Endothelial cell of umbilical vein (primary cell): ENCODE measurements at regions not wholly inside any gene's neighbourhood (a gene's known extent, or its start where the extent isn't known, plus 50 kb on each side); places are given as distances from the start of the nearest gene placed in this dataset.

Experiments used
- BruUV-seq: library from RNA; stranded (reverse); fragments of 400-500 nt; replicated peaks from 2 replicates; lab custom pipeline; 2021; lab: Mats Ljungman, UMichigan
- CTCF ChIA-PET: fragments of 300-600, 350-600 bp; sonication (Branson Sonifier 250); formaldehyde crosslinking; loops from one replicate; lab custom pipeline; 2021; ENCODE audit warnings: antibody characterized with exemption, inconsistent platforms; lab: Charles Lee
- POLR2A ChIA-PET: fragments of 300-600, 350-600 bp; sonication (Branson Sonifier 250); formaldehyde crosslinking; loops from one replicate; lab custom pipeline; 2021; ENCODE audit warnings: antibody characterized with exemption, inconsistent platforms; lab: Charles Lee
- DNase-seq: peaks from one replicate; pipeline ENCODE4 v3.0.0-alpha.2; 2011; ENCODE audit warnings: low read depth, low spot score
- FAIRE-seq: peaks from 2 replicates; lab custom pipeline; 2011; peaks lifted over from hg19 to GRCh38; lab: Jason Lieb, UNC
- H2AFZ ChIP-seq: 2 replicates; pipeline ENCODE4 v1.6.0; 2012; ENCODE audit warnings: low read depth, low read length, control low read depth, inconsistent platforms
- H3K27ac ChIP-seq: 2 replicates; pipeline ENCODE4 v1.5.1; 2011; ENCODE audit warnings: low read depth, mild to moderate bottlenecking, control low read depth, low read length, moderate library complexity; ENCODE audit not compliant: insufficient read depth
- H3K27me3 ChIP-seq, 2 experiments: 2 replicates each; pipeline versions ENCODE4 v1.6.0 to v1.6.1; 2011; ENCODE audit warnings: low read length in 2 of 2, mixed read lengths in 1 of 2; ENCODE audit not compliant: control insufficient read depth in 2 of 2, insufficient read depth in 2 of 2
- H3K36me3 ChIP-seq, 2 experiments: 2 replicates in 1 of 2; 3 replicates in 1 of 2; pipeline ENCODE4 v1.5.1; 2011; ENCODE audit warnings: low read length in 2 of 2, mild to moderate bottlenecking in 1 of 2, moderate library complexity in 1 of 2; ENCODE audit not compliant: control insufficient read depth in 2 of 2, insufficient read depth in 2 of 2; ENCODE audit errors: extremely low read depth in 1 of 2
- H3K4me1 ChIP-seq: 3 replicates; pipeline ENCODE4 v1.5.1; 2011; ENCODE audit warnings: mild to moderate bottlenecking, low read length; ENCODE audit not compliant: control insufficient read depth, insufficient read depth; ENCODE audit errors: extremely low read depth
- H3K4me2 ChIP-seq: 2 replicates; pipeline ENCODE4 v1.6.1; 2011; ENCODE audit warnings: low read length, control low read depth, mixed read lengths; ENCODE audit not compliant: insufficient read depth
- H3K4me3 ChIP-seq, 3 experiments: fragments of 200-600 bp in 1 of 3; sonication (generic), shearing (Covaris generic) in 1 of 3; replicated peaks in 1 of 3; 2 replicates each; pipeline ENCODE4 v1.5.1; 2011 to 2016; ENCODE audit warnings: control low read depth in 3 of 3, low read length in 3 of 3, mild to moderate bottlenecking in 2 of 3, inconsistent platforms in 1 of 3, low read depth in 1 of 3, moderate library complexity in 1 of 3; ENCODE audit not compliant: insufficient read depth in 1 of 3
- H3K79me2 ChIP-seq: 2 replicates; pipeline ENCODE4 v1.6.0; 2012; ENCODE audit warnings: low read length, inconsistent platforms; ENCODE audit not compliant: control insufficient read depth, insufficient read depth
- H3K9ac ChIP-seq: replicated peaks from 2 replicates; pipeline ENCODE3; 2011; ENCODE audit warnings: low read length, control low read depth; ENCODE audit not compliant: insufficient read depth; ENCODE audit errors: extremely low read depth
- H3K9me1 ChIP-seq: replicated peaks from 3 replicates; pipeline ENCODE4 v1.6.0; 2011; ENCODE audit warnings: mild to moderate bottlenecking, low read length; ENCODE audit not compliant: control insufficient read depth, insufficient read depth; ENCODE audit errors: extremely low read depth
- H3K9me3 ChIP-seq: replicated peaks from 2 replicates; pipeline ENCODE4 v1.5.1; 2012; ENCODE audit warnings: low read length, inconsistent platforms; ENCODE audit not compliant: control insufficient read depth, insufficient read depth
- H4K20me1 ChIP-seq: replicated peaks from 2 replicates; pipeline ENCODE3; 2011; ENCODE audit warnings: mild to moderate bottlenecking, low read length; ENCODE audit not compliant: control insufficient read depth, insufficient read depth; ENCODE audit errors: extremely low read depth
- CTCF ChIP-seq, 2 donors: IDR thresholded peaks; 1 replicate in 1 of 2; 2 replicates in 1 of 2; pipeline ENCODE4 v1.5.1; 2011; ENCODE audit warnings: low read length in 2 of 2, mild to moderate bottlenecking in 2 of 2, moderate library complexity in 2 of 2, control low read depth in 1 of 2, inconsistent platforms in 1 of 2, low read depth in 1 of 2; ENCODE audit not compliant: insufficient read depth in 1 of 2; ENCODE audit errors: extremely low read depth in 1 of 2
- EZH2 ChIP-seq: IDR thresholded peaks from 2 replicates; pipeline ENCODE4 v1.6.1; 2012; ENCODE audit warnings: borderline replicate concordance, low read depth, mild to moderate bottlenecking, moderate library complexity, low read length, inconsistent platforms; ENCODE audit not compliant: severe bottlenecking
- FOS ChIP-seq: IDR thresholded peaks from 2 replicates; pipeline ENCODE4 v1.6.1; 2011; ENCODE audit warnings: mild to moderate bottlenecking, low read length, moderate library complexity, borderline replicate concordance; ENCODE audit not compliant: insufficient read depth
- GATA2 ChIP-seq: IDR thresholded peaks from 2 replicates; pipeline ENCODE4 v1.7.0; 2011; ENCODE audit warnings: low read depth, mild to moderate bottlenecking, moderate library complexity, mixed read lengths, low read length; ENCODE audit not compliant: insufficient read length, insufficient read depth
- JUN ChIP-seq: IDR thresholded peaks from 2 replicates; pipeline ENCODE4 v1.6.1; 2011; ENCODE audit warnings: borderline replicate concordance, low read depth; ENCODE audit not compliant: insufficient read length, insufficient read depth
- MAX ChIP-seq: IDR thresholded peaks from 2 replicates; pipeline ENCODE4 v1.6.1; 2011; ENCODE audit not compliant: insufficient read depth, insufficient read length
- MYC ChIP-seq: IDR thresholded peaks from one replicate; pipeline ENCODE4 v1.6.1; 2011; ENCODE audit warnings: mild to moderate bottlenecking, low read depth, low read length
- POLR2A ChIP-seq: IDR thresholded peaks from 2 replicates; pipeline ENCODE4 v1.6.1; 2012; ENCODE audit warnings: low read depth, mild to moderate bottlenecking, control low read depth, low read length
- POLR2AphosphoS5 ChIP-seq: IDR thresholded peaks from 2 replicates; pipeline ENCODE4 v1.6.1; 2012; ENCODE audit warnings: low read depth, mild to moderate bottlenecking, control low read depth, low read length, moderate library complexity; ENCODE audit not compliant: insufficient read depth
- dilution Hi-C: fragments of 300-500 bp; cut with MboI; formaldehyde crosslinking; loops from one replicate; pipeline ENCODE4 v1.15.0; 2019; ENCODE audit warnings: low sequenced_read_pairs; ENCODE audit not compliant: extremely low pct_ligation_motif_present
- intact Hi-C: fragments of 100-400 bp; cut with micrococcal nuclease; formaldehyde crosslinking; loops from one replicate; pipeline ENCODE4 v1.10.0; 2022

- no peaks in the 10 kb centered on the region for H3K9me1 ChIP-seq
- no peaks in the 10 kb centered on the region for H3K9me3 ChIP-seq
- intact Hi-C loops (loop anchor here (1.0 to 2.0 kb wide), 4 partner anchors 12 to 59 kb away; no protein-coding TSS in a partner anchor), dilution Hi-C loops (no loop called here)
- peak overlapping the region; percentile 62 for H3K27ac ChIP-seq
- peaks cover 10% of the 10 kb centered on the region for H3K4me1 ChIP-seq
- no peaks in the 10 kb centered on the region for H4K20me1 ChIP-seq
- no peaks in the 10 kb centered on the region for H3K36me3 ChIP-seq
- BruUV-seq = TSS peak; percentile 98
- CTCF ChIA-PET = interaction anchor here (0.7 to 1.7 kb wide), 4 partner anchors 9 to 28 kb away, joined by 3 to 4 read pairs (median 3); no protein-coding TSS in a partner anchor
- POLR2A ChIA-PET = interaction anchor here (0.8 kb wide), 1 partner anchor 12 kb away, joined by 3 read pairs; no protein-coding TSS in a partner anchor
- H3K9ac ChIP-seq = peak overlapping the region; percentile 62
- FAIRE-seq (no peak), DNase-seq (no peak)
- H3K4me2 ChIP-seq = peak overlapping the region; percentile 79
- peak overlapping the region; percentile 10 to 61 (median 59) for H3K4me3 ChIP-seq
- no peaks in the 10 kb centered on the region for H3K79me2 ChIP-seq
- peak overlapping the region; percentile 86 for H2AFZ ChIP-seq
- TF ChIP-seq POLR2A = peak; percentile 3
- no peak for TF ChIP-seq JUN
- no peaks in the 10 kb centered on the region for H3K27me3 ChIP-seq
These were observed 109.9 kb upstream of the SLC25A33 start for GRCh38 chr1:9429342-9429711.

DNA sequence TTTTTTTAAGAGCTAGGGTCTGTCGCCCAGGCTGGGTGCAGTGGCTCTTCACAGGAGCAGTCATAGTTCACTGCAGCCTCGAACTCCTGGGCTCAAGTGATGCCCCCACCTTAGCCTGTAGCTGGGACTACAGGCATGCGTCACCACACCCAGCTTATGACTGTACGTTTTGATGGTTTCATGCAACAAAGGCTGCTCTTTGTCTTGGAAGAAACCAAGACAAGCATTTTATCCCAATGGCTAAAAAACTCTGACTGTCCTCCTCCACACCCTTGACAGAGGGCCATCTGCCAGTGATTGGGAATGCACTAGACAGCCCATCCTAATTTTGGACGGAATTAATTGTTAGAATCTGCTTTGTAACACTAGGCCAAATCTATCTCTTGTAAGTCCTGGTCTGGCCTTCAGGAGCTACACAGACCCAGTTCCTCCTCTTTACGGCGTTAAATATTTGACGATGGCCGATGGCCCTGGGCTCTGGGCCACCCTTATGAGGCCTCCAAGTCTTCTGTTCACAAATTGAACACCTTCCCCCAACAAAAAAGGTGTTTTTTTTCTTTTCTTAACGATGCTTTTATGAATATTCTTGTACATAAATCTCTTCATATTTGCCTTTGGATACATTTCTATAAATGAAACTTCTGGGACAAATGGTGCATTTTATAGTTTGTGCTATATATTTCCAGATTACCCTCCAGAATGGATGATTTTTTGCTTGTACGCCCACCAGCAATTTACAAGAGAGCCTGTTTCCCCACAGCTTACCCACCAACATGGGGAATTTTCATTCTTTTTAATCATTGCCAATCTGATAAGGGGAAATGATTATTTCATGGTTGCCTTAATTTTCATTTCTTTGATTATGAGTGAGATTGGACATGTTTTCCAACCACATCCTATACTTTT, 104.8 kb upstream of the SLC25A33 start:
- H3K36me3 ChIP-seq = no peaks in the 10 kb centered on the region
- no peak overlapping the region for H2AFZ ChIP-seq
- no peaks in the 10 kb centered on the region for H4K20me1 ChIP-seq
- BruUV-seq = no TSS peak
- H3K27me3 ChIP-seq = no peaks in the 10 kb centered on the region
- FAIRE-seq (no peak), DNase-seq (no peak)
- CTCF ChIA-PET = interaction anchor here (0.9 to 1.8 kb wide), 6 partner anchors 8 to 167 kb away, joined by 3 to 6 read pairs (median 4); no protein-coding TSS in a partner anchor
- no peaks in the 10 kb centered on the region for H3K79me2 ChIP-seq
- TF ChIP-seq EZH2 (no peak), MAX (no peak), FOS (no peak), JUN (no peak), GATA2 (no peak), POLR2AphosphoS5 (no peak), MYC (no peak), POLR2A (no peak), CTCF (IDR thresholded peaks at IDR 0.05; ENCODE audit: extremely low read depth in 1 of 2, insufficient read depth in 1 of 2, low read depth in 1 of 2, low read length in 2 of 2) (no peak)
- no peaks in the 10 kb centered on the region for H3K9me1 ChIP-seq
- H3K27ac ChIP-seq = no peak overlapping the region
- dilution Hi-C loops = no loop called here
- H3K4me1 ChIP-seq = peaks cover 28% of the 10 kb centered on the region
- intact Hi-C loops = no loop called here
- POLR2A ChIA-PET = no interaction called here
- no peak overlapping the region for H3K4me2 ChIP-seq
- H3K4me3 ChIP-seq = no peak overlapping the region
- no peak overlapping the region for H3K9ac ChIP-seq
- H3K9me3 ChIP-seq = no peaks in the 10 kb centered on the region
